Transverse colon (tissue), 3 donors: ENCODE measurements at regions not wholly inside any gene's neighbourhood (a gene's known extent, or its start where the extent isn't known, plus 50 kb on each side); places are given as distances from the start of the nearest gene placed in this dataset.

ENCODE experiments used
- CTCF ChIP-seq, 5 experiments: fragments of 200-600 bp in 3 of 5; fragments of 450-650 bp in 2 of 5; sonication (generic) in 3 of 5; IDR thresholded peaks; 1 replicate in 2 of 5; 2 replicates in 3 of 5; pipeline ENCODE4 v1.5.1; 2016 to 2017; ENCODE audit warnings: antibody characterized with exemption in 5 of 5, inconsistent platforms in 3 of 5, mild to moderate bottlenecking in 2 of 5, moderate library complexity in 1 of 5
- POLR2A ChIP-seq: fragments of 450-650 bp; IDR thresholded peaks from one replicate; pipeline ENCODE4 v1.6.1; 2016; ENCODE audit warnings: antibody characterized with exemption, mild to moderate bottlenecking, moderate library complexity

GRCh38 chr2:105536175-105536574 is 137.3 kb upstream of the FHL2 start:
- TF ChIP-seq POLR2A (no peak), CTCF (IDR thresholded peaks at IDR 0.05) (no peak)
